ENCODE measurements at regions not wholly inside any gene's neighbourhood (a gene's known extent, or its start where the extent isn't known, plus 50 kb on each side); places are given as distances from the start of the nearest gene placed in this dataset.

GRCh38 chr2:35428548-35428947, 927.0 kb upstream of the CRIM1 start:
- no peak overlapping the region for H3K4me3 ChIP-seq (ENCODE audit: low read length in 2 of 2)
- no peak overlapping the region for H3K9ac ChIP-seq (ENCODE audit: low read length in 2 of 2)
- no peaks in the 10 kb centered on the region for H3K27me3 ChIP-seq (ENCODE audit: control insufficient read depth in 1 of 2, insufficient read depth in 2 of 2, low read length in 2 of 2)
- no peaks in the 10 kb centered on the region for H3K9me3 ChIP-seq (ENCODE audit: control insufficient read depth in 2 of 2, low read length in 2 of 2)
- no peaks in the 10 kb centered on the region for H3K36me3 ChIP-seq (ENCODE audit: control insufficient read depth in 2 of 2, insufficient read depth in 2 of 2, low read length in 2 of 2)
- H3K4me1 ChIP-seq (ENCODE audit: control insufficient read depth, insufficient read depth, low read length), result no peaks in the 10 kb centered on the region
- no peak overlapping the region for H3K27ac ChIP-seq (ENCODE audit: low read length)

- H3K9me3 ChIP-seq (ENCODE audit: control insufficient read depth in 2 of 2, low read length in 2 of 2), result no peaks in the 10 kb centered on the region
- no peak overlapping the region for H3K4me3 ChIP-seq (ENCODE audit: low read length in 2 of 2)
- H3K9ac ChIP-seq (ENCODE audit: low read length in 2 of 2), result no peak overlapping the region
- H3K4me1 ChIP-seq (ENCODE audit: control insufficient read depth, insufficient read depth, low read length), result no peaks in the 10 kb centered on the region
- no peaks in the 10 kb centered on the region for H3K36me3 ChIP-seq (ENCODE audit: control insufficient read depth in 2 of 2, insufficient read depth in 2 of 2, low read length in 2 of 2)
- H3K27me3 ChIP-seq (ENCODE audit: control insufficient read depth in 1 of 2, insufficient read depth in 2 of 2, low read length in 2 of 2), result no peaks in the 10 kb centered on the region
- no peak overlapping the region for H3K27ac ChIP-seq (ENCODE audit: low read length)
Measured at GRCh38 chr2:35421485-35421884, 934.1 kb upstream of the CRIM1 start.

GRCh38 chr2:35417293-35417692, 938.3 kb upstream of the CRIM1 start:
- Histone ChIP-seq H3K27me3 (ENCODE audit: control insufficient read depth in 1 of 2, insufficient read depth in 2 of 2, low read length in 2 of 2) (no peaks in the 10 kb centered on the region), H3K4me1 (ENCODE audit: control insufficient read depth, insufficient read depth, low read length) (no peaks in the 10 kb centered on the region), H3K36me3 (ENCODE audit: control insufficient read depth in 2 of 2, insufficient read depth in 2 of 2, low read length in 2 of 2) (no peaks in the 10 kb centered on the region), H3K4me3 (ENCODE audit: low read length in 2 of 2) (no peak overlapping the region), H3K9ac (ENCODE audit: low read length in 2 of 2) (no peak overlapping the region), H3K9me3 (ENCODE audit: control insufficient read depth in 2 of 2, low read length in 2 of 2) (no peaks in the 10 kb centered on the region), H3K27ac (ENCODE audit: low read length) (no peak overlapping the region)

- Histone ChIP-seq H3K9ac (ENCODE audit: low read length in 2 of 2) (no peak overlapping the region), H3K27me3 (ENCODE audit: control insufficient read depth in 1 of 2, insufficient read depth in 2 of 2, low read length in 2 of 2) (no peaks in the 10 kb centered on the region), H3K4me3 (ENCODE audit: low read length in 2 of 2) (no peak overlapping the region), H3K27ac (ENCODE audit: low read length) (no peak overlapping the region), H3K36me3 (ENCODE audit: control insufficient read depth in 2 of 2, insufficient read depth in 2 of 2, low read length in 2 of 2) (no peaks in the 10 kb centered on the region), H3K9me3 (ENCODE audit: control insufficient read depth in 2 of 2, low read length in 2 of 2) (no peaks in the 10 kb centered on the region), H3K4me1 (ENCODE audit: control insufficient read depth, insufficient read depth, low read length) (no peaks in the 10 kb centered on the region)
Measured at GRCh38 chr2:35416391-35417140, 939.0 kb upstream of the CRIM1 start.

- H3K27me3 ChIP-seq (ENCODE audit: control insufficient read depth in 1 of 2, insufficient read depth in 2 of 2, low read length in 2 of 2), result no peaks in the 10 kb centered on the region
- H3K36me3 ChIP-seq (ENCODE audit: control insufficient read depth in 2 of 2, insufficient read depth in 2 of 2, low read length in 2 of 2), result no peaks in the 10 kb centered on the region
- no peak overlapping the region for H3K4me3 ChIP-seq (ENCODE audit: low read length in 2 of 2)
- no peak overlapping the region for H3K27ac ChIP-seq (ENCODE audit: low read length)
- H3K9me3 ChIP-seq (ENCODE audit: control insufficient read depth in 2 of 2, low read length in 2 of 2), result no peaks in the 10 kb centered on the region
- no peak overlapping the region for H3K9ac ChIP-seq (ENCODE audit: low read length in 2 of 2)
- no peaks in the 10 kb centered on the region for H3K4me1 ChIP-seq (ENCODE audit: control insufficient read depth, insufficient read depth, low read length)
Measured at GRCh38 chr2:35415942-35416341, 939.6 kb upstream of the CRIM1 start.

GRCh38 chr2:35415282-35415681, 940.3 kb upstream of the CRIM1 start:
- Histone ChIP-seq H3K9ac (ENCODE audit: low read length in 2 of 2) (no peak overlapping the region), H3K4me1 (ENCODE audit: control insufficient read depth, insufficient read depth, low read length) (no peaks in the 10 kb centered on the region), H3K27ac (ENCODE audit: low read length) (no peak overlapping the region), H3K9me3 (ENCODE audit: control insufficient read depth in 2 of 2, low read length in 2 of 2) (no peaks in the 10 kb centered on the region), H3K36me3 (ENCODE audit: control insufficient read depth in 2 of 2, insufficient read depth in 2 of 2, low read length in 2 of 2) (no peaks in the 10 kb centered on the region), H3K4me3 (ENCODE audit: low read length in 2 of 2) (no peak overlapping the region), H3K27me3 (ENCODE audit: control insufficient read depth in 1 of 2, insufficient read depth in 2 of 2, low read length in 2 of 2) (no peaks in the 10 kb centered on the region)

- no peak overlapping the region for H3K27ac ChIP-seq (ENCODE audit: low read length)
- H3K4me1 ChIP-seq (ENCODE audit: control insufficient read depth, insufficient read depth, low read length), result no peaks in the 10 kb centered on the region
- no peak overlapping the region for H3K4me3 ChIP-seq (ENCODE audit: low read length in 2 of 2)
- no peak overlapping the region for H3K9ac ChIP-seq (ENCODE audit: low read length in 2 of 2)
- no peaks in the 10 kb centered on the region for H3K9me3 ChIP-seq (ENCODE audit: control insufficient read depth in 2 of 2, low read length in 2 of 2)
- no peaks in the 10 kb centered on the region for H3K36me3 ChIP-seq (ENCODE audit: control insufficient read depth in 2 of 2, insufficient read depth in 2 of 2, low read length in 2 of 2)
- H3K27me3 ChIP-seq (ENCODE audit: control insufficient read depth in 1 of 2, insufficient read depth in 2 of 2, low read length in 2 of 2), result no peaks in the 10 kb centered on the region
Measured at GRCh38 chr2:35410431-35411061, 945.0 kb upstream of the CRIM1 start.

GRCh38 chr2:35409762-35410161, 945.8 kb upstream of the CRIM1 start:
- H3K27me3 ChIP-seq (ENCODE audit: control insufficient read depth in 1 of 2, insufficient read depth in 2 of 2, low read length in 2 of 2), result no peaks in the 10 kb centered on the region
- no peak overlapping the region for H3K4me3 ChIP-seq (ENCODE audit: low read length in 2 of 2)
- no peaks in the 10 kb centered on the region for H3K36me3 ChIP-seq (ENCODE audit: control insufficient read depth in 2 of 2, insufficient read depth in 2 of 2, low read length in 2 of 2)
- H3K27ac ChIP-seq (ENCODE audit: low read length), result no peak overlapping the region
- no peaks in the 10 kb centered on the region for H3K4me1 ChIP-seq (ENCODE audit: control insufficient read depth, insufficient read depth, low read length)
- H3K9me3 ChIP-seq (ENCODE audit: control insufficient read depth in 2 of 2, low read length in 2 of 2), result no peaks in the 10 kb centered on the region
- H3K9ac ChIP-seq (ENCODE audit: low read length in 2 of 2), result no peak overlapping the region

- Histone ChIP-seq H3K4me1 (ENCODE audit: control insufficient read depth, insufficient read depth, low read length) (no peaks in the 10 kb centered on the region), H3K4me3 (ENCODE audit: low read length in 2 of 2) (no peak overlapping the region), H3K27me3 (ENCODE audit: control insufficient read depth in 1 of 2, insufficient read depth in 2 of 2, low read length in 2 of 2) (no peaks in the 10 kb centered on the region), H3K36me3 (ENCODE audit: control insufficient read depth in 2 of 2, insufficient read depth in 2 of 2, low read length in 2 of 2) (no peaks in the 10 kb centered on the region), H3K27ac (ENCODE audit: low read length) (no peak overlapping the region), H3K9ac (ENCODE audit: low read length in 2 of 2) (no peak overlapping the region), H3K9me3 (ENCODE audit: control insufficient read depth in 2 of 2, low read length in 2 of 2) (no peaks in the 10 kb centered on the region)
Measured at GRCh38 chr2:35408320-35408719, 947.3 kb upstream of the CRIM1 start.

- H3K9me3 ChIP-seq (ENCODE audit: control insufficient read depth in 2 of 2, low read length in 2 of 2), result no peaks in the 10 kb centered on the region
- H3K4me3 ChIP-seq (ENCODE audit: low read length in 2 of 2), result no peak overlapping the region
- no peak overlapping the region for H3K9ac ChIP-seq (ENCODE audit: low read length in 2 of 2)
- H3K27me3 ChIP-seq (ENCODE audit: control insufficient read depth in 1 of 2, insufficient read depth in 2 of 2, low read length in 2 of 2), result no peaks in the 10 kb centered on the region
- H3K4me1 ChIP-seq (ENCODE audit: control insufficient read depth, insufficient read depth, low read length), result no peaks in the 10 kb centered on the region
- no peak overlapping the region for H3K27ac ChIP-seq (ENCODE audit: low read length)
- no peaks in the 10 kb centered on the region for H3K36me3 ChIP-seq (ENCODE audit: control insufficient read depth in 2 of 2, insufficient read depth in 2 of 2, low read length in 2 of 2)
Measured at GRCh38 chr2:35391736-35392442, 963.7 kb upstream of the CRIM1 start.

GRCh38 chr2:35378791-35379190, 976.8 kb upstream of the CRIM1 start:
- H3K27ac ChIP-seq (ENCODE audit: low read length), result no peak overlapping the region
- no peaks in the 10 kb centered on the region for H3K36me3 ChIP-seq (ENCODE audit: control insufficient read depth in 2 of 2, insufficient read depth in 2 of 2, low read length in 2 of 2)
- H3K9ac ChIP-seq (ENCODE audit: low read length in 2 of 2), result no peak overlapping the region
- no peaks in the 10 kb centered on the region for H3K27me3 ChIP-seq (ENCODE audit: control insufficient read depth in 1 of 2, insufficient read depth in 2 of 2, low read length in 2 of 2)
- H3K9me3 ChIP-seq (ENCODE audit: control insufficient read depth in 2 of 2, low read length in 2 of 2), result no peaks in the 10 kb centered on the region
- H3K4me1 ChIP-seq (ENCODE audit: control insufficient read depth, insufficient read depth, low read length), result no peaks in the 10 kb centered on the region
- H3K4me3 ChIP-seq (ENCODE audit: low read length in 2 of 2), result no peak overlapping the region
